ENCODE measurements at regions not wholly inside any gene's neighbourhood (a gene's known extent, or its start where the extent isn't known, plus 50 kb on each side); places are given as distances from the start of the nearest gene placed in this dataset.

GRCh38 chr6:15853259-15853658 is 190.4 kb upstream of the DTNBP1 start:
- TF ChIP-seq EZH2 (IDR thresholded peaks at IDR 0.05; ENCODE audit: insufficient read depth, poor library complexity, severe bottlenecking) (no peak), EZH2phosphoT487 (IDR thresholded peaks at IDR 0.05; ENCODE audit: insufficient read depth, low read depth) (no peak)

Data from GM23248 (cell line).